Suprapubic skin (tissue), 4 donors: ENCODE measurements at regions not wholly inside any gene's neighbourhood (a gene's known extent, or its start where the extent isn't known, plus 50 kb on each side); places are given as distances from the start of the nearest gene placed in this dataset.

Experiments
- DNase-seq, 2 donors: peaks; one replicate each; pipeline ENCODE4 v3.0.0-alpha.2; 2019; ENCODE audit warnings: low spot score in 2 of 2
- H3K27ac ChIP-seq: fragments of 200-600 bp; sonication (generic); one replicate; pipeline ENCODE4 v1.5.1; 2019
- H3K27me3 ChIP-seq: fragments of 200-600 bp; sonication (generic); one replicate; pipeline ENCODE4 v1.5.1; 2019
- H3K36me3 ChIP-seq: fragments of 200-600 bp; sonication (generic); one replicate; pipeline ENCODE4 v1.5.1; 2019
- H3K4me1 ChIP-seq: fragments of 200-600 bp; sonication (generic); one replicate; pipeline ENCODE4 v1.5.1; 2019
- H3K4me3 ChIP-seq: fragments of 200-600 bp; sonication (generic); one replicate; pipeline ENCODE4 v1.5.1; 2019; ENCODE audit warnings: mild to moderate bottlenecking
- H3K9me3 ChIP-seq: fragments of 200-600 bp; sonication (generic); one replicate; pipeline ENCODE4 v1.5.1; 2019
- CTCF ChIP-seq, 2 donors: fragments of 200-600 bp in 1 of 2; fragments of 450-650 bp in 1 of 2; sonication (generic) in 1 of 2; IDR thresholded peaks; one replicate each; pipeline ENCODE4 v1.5.1; 2016 to 2019; ENCODE audit warnings: antibody characterized with exemption in 2 of 2, mild to moderate bottlenecking in 1 of 2, moderate library complexity in 1 of 2
- EP300 ChIP-seq: sonication (generic); formaldehyde crosslinking; IDR thresholded peaks from one replicate; pipeline ENCODE4 v1.6.1; 2017; ENCODE audit warnings: antibody characterized with exemption
- POLR2A ChIP-seq, 2 donors: fragments of 450-650 bp; IDR thresholded peaks; one replicate each; pipeline ENCODE4 v1.6.1; 2017; ENCODE audit warnings: antibody characterized with exemption in 2 of 2, mild to moderate bottlenecking in 2 of 2, moderate library complexity in 2 of 2
- POLR2AphosphoS5 ChIP-seq, 3 donors: sonication (generic); formaldehyde crosslinking; IDR thresholded peaks; one replicate each; pipeline ENCODE4 v1.6.1; 2017; ENCODE audit warnings: antibody characterized with exemption in 3 of 3
- WGBS: methylation state at CpG from one replicate; pipeline ENCODE4 v1.1.5; 2018; 5-methylcytosine and 5-hydroxymethylcytosine counted together

- Histone ChIP-seq H3K27ac (no peak overlapping the region), H3K4me3 (no peak overlapping the region), H3K36me3 (no peaks in the 10 kb centered on the region), H3K4me1 (no peaks in the 10 kb centered on the region), H3K27me3 (no peaks in the 10 kb centered on the region), H3K9me3 (no peaks in the 10 kb centered on the region)
- no peak for TF ChIP-seq EP300
- TF ChIP-seq POLR2A (IDR thresholded peaks at IDR 0.05), result no peak
- no peak for TF ChIP-seq CTCF (IDR thresholded peaks at IDR 0.05)
- no peak for TF ChIP-seq POLR2AphosphoS5 (IDR thresholded peaks at IDR 0.05)
- DNase-seq, result no peak
- WGBS, result 93% methylated on average over 6 of the region's 6 CpGs
Measured at GRCh38 chr14:54202288-54202687, 194.5 kb upstream of the CDKN3 start.

DNA sequence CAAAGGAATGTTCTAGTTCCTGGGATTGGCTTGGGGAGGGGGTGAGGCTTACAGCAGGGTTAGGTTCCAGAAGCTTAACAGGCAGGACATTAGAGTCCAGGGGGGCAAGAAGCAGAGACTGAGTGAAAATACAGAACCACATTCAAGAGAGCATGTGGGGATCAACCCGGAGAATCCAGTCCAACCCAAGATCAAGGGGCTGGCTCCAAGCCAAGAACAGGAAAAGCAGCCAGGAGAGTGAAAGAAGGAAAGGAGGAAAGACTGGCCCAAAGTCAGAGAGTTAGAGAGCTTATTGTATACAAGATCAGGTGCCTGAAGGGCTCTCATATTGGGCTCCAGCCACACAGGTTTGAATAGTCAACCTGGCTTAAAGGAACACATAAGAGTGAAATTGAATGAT, 190.3 kb upstream of the CDKN3 start:
- no peaks in the 10 kb centered on the region for H3K4me1 ChIP-seq
- H3K4me3 ChIP-seq, result no peak overlapping the region
- no peaks in the 10 kb centered on the region for H3K27me3 ChIP-seq
- WGBS, result 13% methylated on average over 1 of the region's 1 CpG
- no peak for TF ChIP-seq POLR2A (IDR thresholded peaks at IDR 0.05)
- no peak for TF ChIP-seq POLR2AphosphoS5 (IDR thresholded peaks at IDR 0.05)
- no peak for TF ChIP-seq EP300
- TF ChIP-seq CTCF (IDR thresholded peaks at IDR 0.05), result no peak
- no peak overlapping the region for H3K27ac ChIP-seq
- no peaks in the 10 kb centered on the region for H3K36me3 ChIP-seq
- DNase-seq, result no peak
- no peaks in the 10 kb centered on the region for H3K9me3 ChIP-seq

DNA sequence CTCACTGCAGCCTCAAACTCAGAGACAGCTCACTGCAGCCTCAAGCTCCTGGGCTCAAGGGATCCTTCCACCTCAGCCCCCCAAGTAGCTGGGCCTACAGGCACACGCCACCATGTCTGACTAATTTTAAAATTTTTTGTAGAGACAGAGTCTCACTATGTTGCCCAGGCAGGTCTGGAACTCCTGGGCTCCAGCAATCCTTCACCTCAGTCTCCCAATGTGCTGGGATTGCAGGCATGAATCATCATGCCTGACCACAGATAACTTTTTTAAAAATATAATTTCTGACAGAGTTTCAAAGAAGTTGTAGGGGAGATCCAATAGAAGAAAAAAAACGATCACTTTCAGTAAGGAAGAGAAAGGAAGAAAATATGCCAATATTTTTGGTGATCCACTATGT, 189.7 kb upstream of the CDKN3 start:
- H3K9me3 ChIP-seq, result no peaks in the 10 kb centered on the region
- no peaks in the 10 kb centered on the region for H3K27me3 ChIP-seq
- H3K36me3 ChIP-seq, result no peaks in the 10 kb centered on the region
- WGBS, result 70% methylated on average over 2 of the region's 2 CpGs
- TF ChIP-seq CTCF (IDR thresholded peaks at IDR 0.05) (no peak), POLR2A (IDR thresholded peaks at IDR 0.05) (no peak), EP300 (no peak), POLR2AphosphoS5 (IDR thresholded peaks at IDR 0.05) (no peak)
- H3K4me1 ChIP-seq, result no peaks in the 10 kb centered on the region
- DNase-seq, result no peak
- H3K4me3 ChIP-seq, result no peak overlapping the region
- no peak overlapping the region for H3K27ac ChIP-seq

- H3K4me1 ChIP-seq, result no peaks in the 10 kb centered on the region
- H3K27ac ChIP-seq, result no peak overlapping the region
- no peaks in the 10 kb centered on the region for H3K9me3 ChIP-seq
- H3K27me3 ChIP-seq, result no peaks in the 10 kb centered on the region
- H3K36me3 ChIP-seq, result no peaks in the 10 kb centered on the region
- TF ChIP-seq POLR2A (IDR thresholded peaks at IDR 0.05), result no peak
- TF ChIP-seq POLR2AphosphoS5 (IDR thresholded peaks at IDR 0.05), result no peak
- TF ChIP-seq CTCF (IDR thresholded peaks at IDR 0.05), result no peak
- TF ChIP-seq EP300, result no peak
- H3K4me3 ChIP-seq, result no peak overlapping the region
- WGBS, result 80% methylated on average over 6 of the region's 6 CpGs
- no peak for DNase-seq
Measured at GRCh38 chr14:54207476-54208462, 189.0 kb upstream of the CDKN3 start.

GRCh38 chr14:54208751-54209150, 188.1 kb upstream of the CDKN3 start:
- no peak overlapping the region for H3K27ac ChIP-seq
- no peaks in the 10 kb centered on the region for H3K4me1 ChIP-seq
- DNase-seq, result no peak
- no peaks in the 10 kb centered on the region for H3K36me3 ChIP-seq
- H3K27me3 ChIP-seq, result no peaks in the 10 kb centered on the region
- TF ChIP-seq POLR2AphosphoS5 (IDR thresholded peaks at IDR 0.05) (no peak), CTCF (IDR thresholded peaks at IDR 0.05) (no peak), EP300 (no peak), POLR2A (IDR thresholded peaks at IDR 0.05) (no peak)
- WGBS, result 66% methylated on average over 2 of the region's 2 CpGs
- H3K4me3 ChIP-seq, result no peak overlapping the region
- H3K9me3 ChIP-seq, result no peaks in the 10 kb centered on the region
